ENCODE measurements at regions not wholly inside any gene's neighbourhood (a gene's known extent, or its start where the extent isn't known, plus 50 kb on each side); places are given as distances from the start of the nearest gene placed in this dataset.
"Not testable (repeated sequence)": the region's sequence is repeated elsewhere in the genome, so short reads cannot be mapped to it uniquely, and the experiment has no call there.

DNA sequence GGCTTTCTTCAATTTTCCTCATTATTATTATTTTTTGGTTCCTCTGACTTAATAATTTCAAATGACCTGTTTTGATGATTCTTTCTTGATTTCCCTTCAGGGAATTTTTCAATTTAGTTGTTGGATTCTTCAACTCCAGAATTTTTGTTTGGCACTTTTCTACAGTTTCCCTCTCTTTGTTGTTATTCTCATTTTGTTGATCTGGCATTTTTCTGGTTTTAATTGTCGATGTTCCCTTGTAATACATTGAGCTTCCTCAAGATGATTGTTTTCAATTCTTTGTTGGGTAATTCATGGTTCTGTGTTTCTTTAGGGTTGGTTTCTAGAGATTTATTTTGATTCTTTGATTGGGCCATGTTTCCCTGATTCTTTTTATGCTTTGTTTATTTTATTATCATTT lies 67.8 kb upstream of the DNAJC1 start:
- DNase-seq: no peak

DNA sequence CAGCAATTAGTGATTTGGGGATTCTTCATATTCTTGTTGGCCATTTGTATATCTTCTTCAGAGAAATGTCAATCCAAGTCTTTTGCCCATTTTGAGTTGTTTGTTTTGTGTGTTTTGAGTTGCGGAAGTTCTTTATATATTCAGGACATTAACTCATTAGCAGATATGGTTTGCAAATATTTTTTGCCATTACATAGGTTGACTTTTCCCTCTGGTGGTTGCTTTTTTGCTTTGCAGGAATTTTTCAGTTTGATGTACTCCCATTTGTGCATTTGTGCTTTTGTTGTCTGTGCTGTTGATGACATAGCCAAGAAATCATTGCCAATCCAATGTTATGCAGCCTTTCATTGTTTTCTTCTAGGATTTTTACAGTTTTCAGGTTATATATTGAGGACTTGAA lies 63.6 kb upstream of the DNAJC1 start:
- DNase-seq: no peak

DNA sequence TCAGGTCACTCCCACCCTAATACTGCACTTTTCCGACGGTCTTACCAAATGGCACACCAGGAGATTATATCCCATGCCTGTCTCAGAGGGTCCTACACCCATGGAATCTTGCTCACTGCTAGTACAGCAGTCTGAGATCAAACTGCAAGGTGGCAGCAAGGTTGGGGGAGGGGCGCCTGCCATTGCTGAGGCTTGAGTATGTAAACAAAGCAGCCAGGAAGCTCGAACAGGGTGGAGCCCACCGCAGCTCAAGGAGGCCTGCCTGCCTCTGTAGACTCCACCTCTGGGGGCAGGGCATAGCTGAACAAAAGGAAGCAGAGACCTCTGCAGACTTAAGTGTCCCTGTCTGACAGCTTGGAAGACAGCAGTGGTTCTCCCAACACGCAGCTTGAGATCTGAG lies 57.5 kb upstream of the DNAJC1 start:
- not testable (repeated sequence) for DNase-seq

DNA sequence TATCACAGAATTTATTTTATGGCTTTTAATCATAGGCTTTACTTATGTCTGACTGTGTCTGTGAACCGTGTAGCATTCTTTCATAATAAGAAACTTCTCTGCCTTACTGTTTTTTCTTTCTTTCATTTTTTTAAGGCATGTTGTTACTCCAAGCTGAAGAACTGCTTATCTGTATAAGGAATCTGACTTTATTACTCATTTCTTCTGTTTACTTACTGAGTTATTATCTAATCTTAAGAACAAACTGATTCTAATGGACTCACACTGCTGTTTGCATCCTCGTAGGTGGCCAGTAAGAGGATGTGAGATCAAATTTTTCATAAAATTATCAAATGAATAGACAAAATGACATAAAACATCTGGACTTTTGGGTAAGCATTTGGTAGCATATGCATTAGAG lies 54.7 kb upstream of the DNAJC1 start:
- DNase-seq: no peak

DNA sequence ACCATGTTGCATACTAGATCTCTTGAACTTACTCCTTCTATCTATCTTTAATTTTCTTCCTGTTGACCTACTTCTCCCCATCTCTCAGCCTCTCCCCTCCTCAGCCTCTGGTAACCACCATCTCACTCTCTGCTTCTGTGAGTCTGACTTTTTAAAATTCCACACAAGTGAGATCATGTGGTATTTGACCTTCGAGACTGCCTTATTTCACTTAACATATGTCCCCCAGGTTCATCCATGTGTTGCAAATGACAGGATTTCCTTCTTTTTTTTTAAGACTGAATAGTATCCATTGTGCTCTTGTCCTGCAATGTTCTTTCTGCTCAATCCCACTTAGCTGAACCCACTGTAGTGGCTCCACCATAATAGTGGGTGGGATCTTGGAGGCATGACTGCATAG lies 51.4 kb upstream of the DNAJC1 start:
- no peak for DNase-seq
